ENCODE measurements at regions not wholly inside any gene's neighbourhood (a gene's known extent, or its start where the extent isn't known, plus 50 kb on each side); places are given as distances from the start of the nearest gene placed in this dataset.

- H3K9ac ChIP-seq (ENCODE audit: low read depth in 1 of 2, low read length in 2 of 2) = no peak overlapping the region
- no peak for DNase-seq (ENCODE audit: low spot score)
- H3K4me3 ChIP-seq (ENCODE audit: low read depth in 1 of 3, low read length in 3 of 3) = no peak overlapping the region
- no peak for TF ChIP-seq YY1 (IDR thresholded peaks at IDR 0.05)
- TF ChIP-seq, protein P1, sequence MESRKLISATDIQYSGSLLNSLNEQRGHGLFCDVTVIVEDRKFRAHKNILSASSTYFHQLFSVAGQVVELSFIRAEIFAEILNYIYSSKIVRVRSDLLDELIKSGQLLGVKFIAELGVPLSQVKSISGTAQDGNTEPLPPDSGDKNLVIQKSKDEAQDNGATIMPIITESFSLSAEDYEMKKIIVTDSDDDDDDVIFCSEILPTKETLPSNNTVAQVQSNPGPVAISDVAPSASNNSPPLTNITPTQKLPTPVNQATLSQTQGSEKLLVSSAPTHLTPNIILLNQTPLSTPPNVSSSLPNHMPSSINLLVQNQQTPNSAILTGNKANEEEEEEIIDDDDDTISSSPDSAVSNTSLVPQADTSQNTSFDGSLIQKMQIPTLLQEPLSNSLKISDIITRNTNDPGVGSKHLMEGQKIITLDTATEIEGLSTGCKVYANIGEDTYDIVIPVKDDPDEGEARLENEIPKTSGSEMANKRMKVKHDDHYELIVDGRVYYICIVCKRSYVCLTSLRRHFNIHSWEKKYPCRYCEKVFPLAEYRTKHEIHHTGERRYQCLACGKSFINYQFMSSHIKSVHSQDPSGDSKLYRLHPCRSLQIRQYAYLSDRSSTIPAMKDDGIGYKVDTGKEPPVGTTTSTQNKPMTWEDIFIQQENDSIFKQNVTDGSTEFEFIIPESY (IDR thresholded peaks at IDR 0.05) = no peak
- no peak for TF ChIP-seq GABPA (IDR thresholded peaks at IDR 0.05 in 1 of 2, conservative IDR thresholded peaks at IDR 0.05 in 1 of 2)
- no peak for TF ChIP-seq SP1 (IDR thresholded peaks at IDR 0.05)
- TF ChIP-seq FOXA1 (IDR thresholded peaks at IDR 0.05) = no peak
- no peak for TF ChIP-seq ATF3 (IDR thresholded peaks at IDR 0.05)
- no peak for TF ChIP-seq HNF4A (conservative IDR thresholded peaks at IDR 0.05)
- TF ChIP-seq EGR1 (IDR thresholded peaks at IDR 0.05; ENCODE audit: low read depth in 2 of 2) = no peak
- TF ChIP-seq, protein P2, sequence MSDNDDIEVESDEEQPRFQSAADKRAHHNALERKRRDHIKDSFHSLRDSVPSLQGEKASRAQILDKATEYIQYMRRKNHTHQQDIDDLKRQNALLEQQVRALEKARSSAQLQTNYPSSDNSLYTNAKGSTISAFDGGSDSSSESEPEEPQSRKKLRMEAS (IDR thresholded peaks at IDR 0.05) = no peak
- TF ChIP-seq NR2F2 (IDR thresholded peaks at IDR 0.05) = no peak
- no peak for TF ChIP-seq CTCF (IDR thresholded peaks at IDR 0.05; ENCODE audit: low read depth, low read length, missing input control)
- TF ChIP-seq FOXA2 (IDR thresholded peaks at IDR 0.05) = no peak
- TF ChIP-seq RAD21 (IDR thresholded peaks at IDR 0.05) = no peak
- no peak for TF ChIP-seq JUND (IDR thresholded peaks at IDR 0.05)
- TF ChIP-seq RXRA (IDR thresholded peaks at IDR 0.05) = no peak
- TF ChIP-seq, protein P3, sequence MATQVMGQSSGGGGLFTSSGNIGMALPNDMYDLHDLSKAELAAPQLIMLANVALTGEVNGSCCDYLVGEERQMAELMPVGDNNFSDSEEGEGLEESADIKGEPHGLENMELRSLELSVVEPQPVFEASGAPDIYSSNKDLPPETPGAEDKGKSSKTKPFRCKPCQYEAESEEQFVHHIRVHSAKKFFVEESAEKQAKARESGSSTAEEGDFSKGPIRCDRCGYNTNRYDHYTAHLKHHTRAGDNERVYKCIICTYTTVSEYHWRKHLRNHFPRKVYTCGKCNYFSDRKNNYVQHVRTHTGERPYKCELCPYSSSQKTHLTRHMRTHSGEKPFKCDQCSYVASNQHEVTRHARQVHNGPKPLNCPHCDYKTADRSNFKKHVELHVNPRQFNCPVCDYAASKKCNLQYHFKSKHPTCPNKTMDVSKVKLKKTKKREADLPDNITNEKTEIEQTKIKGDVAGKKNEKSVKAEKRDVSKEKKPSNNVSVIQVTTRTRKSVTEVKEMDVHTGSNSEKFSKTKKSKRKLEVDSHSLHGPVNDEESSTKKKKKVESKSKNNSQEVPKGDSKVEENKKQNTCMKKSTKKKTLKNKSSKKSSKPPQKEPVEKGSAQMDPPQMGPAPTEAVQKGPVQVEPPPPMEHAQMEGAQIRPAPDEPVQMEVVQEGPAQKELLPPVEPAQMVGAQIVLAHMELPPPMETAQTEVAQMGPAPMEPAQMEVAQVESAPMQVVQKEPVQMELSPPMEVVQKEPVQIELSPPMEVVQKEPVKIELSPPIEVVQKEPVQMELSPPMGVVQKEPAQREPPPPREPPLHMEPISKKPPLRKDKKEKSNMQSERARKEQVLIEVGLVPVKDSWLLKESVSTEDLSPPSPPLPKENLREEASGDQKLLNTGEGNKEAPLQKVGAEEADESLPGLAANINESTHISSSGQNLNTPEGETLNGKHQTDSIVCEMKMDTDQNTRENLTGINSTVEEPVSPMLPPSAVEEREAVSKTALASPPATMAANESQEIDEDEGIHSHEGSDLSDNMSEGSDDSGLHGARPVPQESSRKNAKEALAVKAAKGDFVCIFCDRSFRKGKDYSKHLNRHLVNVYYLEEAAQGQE (IDR thresholded peaks at IDR 0.05) = no peak
- TF ChIP-seq HNF4G (IDR thresholded peaks at IDR 0.05) = no peak
- H3K4me1 ChIP-seq (ENCODE audit: control insufficient read depth in 4 of 4, insufficient read depth in 4 of 4, low read length in 3 of 4) = no peaks in the 10 kb centered on the region
- no peaks in the 10 kb centered on the region for H3K36me3 ChIP-seq (ENCODE audit: control insufficient read depth in 4 of 4, insufficient read depth in 3 of 4, low read depth in 1 of 4, low read length in 3 of 4)
- no peaks in the 10 kb centered on the region for H3K27me3 ChIP-seq (ENCODE audit: control insufficient read depth in 4 of 4, insufficient read depth in 4 of 4, low read length in 3 of 4)
- H3K27ac ChIP-seq (ENCODE audit: low read depth in 1 of 2, low read length in 2 of 2) = no peak overlapping the region
- H3K9me3 ChIP-seq (ENCODE audit: control insufficient read depth in 4 of 4, low read length in 3 of 4) = peaks cover 0 to 13% (median 7%) of the 10 kb centered on the region in 4 donors
Observed at GRCh38 chr16:13696017-13696416, 223.9 kb upstream of the ERCC4 start.

DNA sequence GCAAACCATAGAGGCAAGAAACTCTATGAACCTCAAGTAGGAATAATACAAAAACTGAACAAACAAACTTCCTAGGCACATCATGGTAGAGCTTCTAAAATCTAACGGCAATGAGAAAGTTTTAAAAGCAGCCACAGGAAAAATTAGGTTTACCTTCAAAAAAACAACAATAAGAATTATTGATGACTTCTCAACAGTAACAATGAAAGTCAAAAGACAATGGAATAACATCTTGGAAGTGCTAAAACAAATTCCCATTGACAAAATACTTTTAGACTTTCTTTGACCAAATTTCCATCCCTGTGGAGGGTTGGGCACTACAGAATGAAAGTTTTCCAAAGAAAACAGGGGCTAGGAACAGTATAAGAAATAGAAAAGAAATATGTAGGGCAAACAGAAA lies 222.9 kb upstream of the ERCC4 start:
- peaks cover 0 to 13% (median 7%) of the 10 kb centered on the region in 4 donors for H3K9me3 ChIP-seq (ENCODE audit: control insufficient read depth in 4 of 4, low read length in 3 of 4)
- WGBS = 89% methylated on average over 1 of the region's 1 CpG
- TF ChIP-seq SP1 (IDR thresholded peaks at IDR 0.05) (no peak), FOXA2 (IDR thresholded peaks at IDR 0.05) (no peak), TAF1 (conservative IDR thresholded peaks at IDR 0.05) (no peak), CTCF (IDR thresholded peaks at IDR 0.05; ENCODE audit: low read depth, low read length, missing input control) (no peak), NR2F2 (IDR thresholded peaks at IDR 0.05) (no peak), GABPA (IDR thresholded peaks at IDR 0.05 in 1 of 2, conservative IDR thresholded peaks at IDR 0.05 in 1 of 2) (no peak), YY1 (IDR thresholded peaks at IDR 0.05) (no peak), HNF4G (IDR thresholded peaks at IDR 0.05) (no peak), RXRA (IDR thresholded peaks at IDR 0.05) (no peak), JUND (IDR thresholded peaks at IDR 0.05) (no peak)
- TF ChIP-seq, protein P2 (IDR thresholded peaks at IDR 0.05) = no peak
- no peak overlapping the region for H3K27ac ChIP-seq (ENCODE audit: low read depth in 1 of 2, low read length in 2 of 2)
- no peaks in the 10 kb centered on the region for H3K27me3 ChIP-seq (ENCODE audit: control insufficient read depth in 4 of 4, insufficient read depth in 4 of 4, low read length in 3 of 4)
- no peaks in the 10 kb centered on the region for H3K4me1 ChIP-seq (ENCODE audit: control insufficient read depth in 4 of 4, insufficient read depth in 4 of 4, low read length in 3 of 4)
- no peaks in the 10 kb centered on the region for H3K36me3 ChIP-seq (ENCODE audit: control insufficient read depth in 4 of 4, insufficient read depth in 3 of 4, low read depth in 1 of 4, low read length in 3 of 4)
- DNase-seq (ENCODE audit: low spot score) = no peak
- no peak overlapping the region for H3K4me3 ChIP-seq (ENCODE audit: low read depth in 1 of 3, low read length in 3 of 3)
- H3K9ac ChIP-seq (ENCODE audit: low read depth in 1 of 2, low read length in 2 of 2) = no peak overlapping the region

All from liver (tissue), 8 donors.